NCI-H146 (cell line): ENCODE measurements at regions not wholly inside any gene's neighbourhood (a gene's known extent, or its start where the extent isn't known, plus 50 kb on each side); places are given as distances from the start of the nearest gene placed in this dataset.
A peak's percentile ranks its signal among the peaks of the same experiment; 100 is the strongest.

Source experiments
- DNase-seq: peaks from one replicate; lab custom pipeline; 2025; lab: John Stamatoyannopoulos, UW

DNA sequence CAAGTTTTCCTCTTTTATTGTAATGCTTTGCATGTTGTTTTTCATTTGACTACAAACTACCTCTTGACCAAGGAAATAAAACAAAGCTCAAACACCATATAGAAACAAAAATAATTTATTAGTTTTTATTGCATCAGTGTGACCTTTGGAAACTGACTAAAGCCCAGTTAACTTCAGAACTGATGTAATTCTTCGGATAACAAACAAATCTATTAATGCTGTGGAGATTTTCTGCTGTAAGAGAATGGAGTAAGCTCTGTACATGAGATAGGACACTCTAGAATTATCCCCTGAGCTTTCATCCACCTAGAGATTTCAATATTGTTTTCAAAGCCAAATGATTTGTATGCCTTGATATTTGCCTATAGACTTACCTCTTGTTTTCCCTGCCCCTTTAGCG is 154.0 kb upstream of the KCNK2 start:
- no peak for DNase-seq

DNA sequence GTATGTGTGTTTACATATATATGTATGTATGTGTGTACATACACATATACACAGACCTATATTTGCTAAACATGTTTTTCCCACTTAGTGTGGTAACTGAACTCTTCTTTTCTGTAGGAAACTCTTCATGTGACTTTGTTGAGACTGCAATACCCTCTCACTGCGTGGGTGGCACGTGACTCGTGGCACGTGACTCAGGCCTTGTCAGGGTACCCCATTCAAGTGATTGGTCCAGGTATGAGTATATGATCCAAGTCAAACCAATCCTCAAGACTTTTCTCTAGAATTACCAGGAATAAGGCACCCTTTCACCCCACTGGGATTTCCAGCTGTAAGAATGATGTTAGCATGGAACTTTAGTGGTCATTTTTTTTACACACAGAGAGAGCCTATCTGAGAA is 149.2 kb upstream of the KCNK2 start:
- DNase-seq: no peak

DNA sequence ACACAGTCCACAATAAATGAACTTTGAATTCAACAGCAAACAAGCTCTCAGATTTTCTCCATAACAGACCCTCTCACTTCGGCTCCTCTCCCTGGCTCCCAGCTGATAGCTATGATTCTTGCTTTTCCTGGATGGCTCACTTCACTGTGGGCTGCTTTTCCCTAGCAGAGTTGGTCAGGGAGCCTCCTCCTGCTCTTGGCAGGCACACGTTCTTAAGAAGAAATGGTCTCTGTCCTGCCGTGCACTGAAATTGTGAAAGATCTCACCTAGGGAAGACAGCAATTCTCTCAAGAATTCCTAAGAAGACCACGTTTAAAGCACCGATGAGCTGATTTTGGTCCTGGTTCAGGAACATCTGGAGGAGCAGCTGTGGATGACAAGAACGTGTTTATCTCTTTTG is 148.5 kb upstream of the KCNK2 start:
- DNase-seq: no peak

GRCh38 chr1:214935258-214935657 is 147.3 kb upstream of the KCNK2 start:
- no peak for DNase-seq

- no peak for DNase-seq
These were observed 143.4 kb upstream of the KCNK2 start for GRCh38 chr1:214939180-214939579.

- DNase-seq: no peak
These were observed 141.5 kb upstream of the KCNK2 start for GRCh38 chr1:214941061-214941460.

DNA sequence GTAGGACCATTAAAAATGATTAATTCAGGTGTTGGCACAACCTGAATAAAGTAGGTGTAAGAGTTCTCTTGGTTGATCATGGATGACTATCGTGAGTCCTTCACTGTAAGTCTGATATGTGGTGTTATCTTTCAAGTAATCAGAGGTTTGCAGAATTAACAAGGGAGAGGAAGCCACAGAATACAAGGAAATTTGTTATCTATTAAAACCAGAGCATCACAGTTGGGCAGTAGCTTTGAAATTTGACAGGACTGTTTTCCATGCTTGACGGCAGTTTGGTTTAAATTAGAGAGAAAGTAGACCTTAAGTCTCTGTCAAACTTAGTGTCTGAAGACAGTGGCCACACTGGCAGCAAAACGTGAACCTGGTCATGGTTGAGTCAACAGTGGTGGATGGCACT is 139.5 kb upstream of the KCNK2 start:
- no peak for DNase-seq

DNA sequence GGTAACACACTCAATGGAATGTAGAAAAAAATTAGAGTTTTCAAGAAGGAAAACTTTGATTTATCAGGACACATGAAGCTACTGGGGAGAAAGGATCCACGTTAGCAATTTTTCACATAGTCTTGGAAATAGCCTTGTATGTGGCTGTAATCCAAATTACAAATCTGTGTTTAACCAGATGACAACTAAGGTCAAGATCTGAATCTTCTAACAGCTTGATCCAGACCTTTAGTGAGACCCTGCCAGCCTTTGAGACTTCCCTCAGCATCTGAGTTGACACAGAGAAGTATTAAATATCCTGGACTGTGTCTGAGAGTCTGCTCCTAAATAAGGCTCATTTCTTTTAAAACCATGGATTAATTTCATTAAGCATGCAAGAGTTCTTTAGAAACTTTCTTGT is 135.9 kb upstream of the KCNK2 start:
- DNase-seq: no peak

GRCh38 chr1:214952648-214953047 is 129.9 kb upstream of the KCNK2 start:
- DNase-seq: no peak

DNA sequence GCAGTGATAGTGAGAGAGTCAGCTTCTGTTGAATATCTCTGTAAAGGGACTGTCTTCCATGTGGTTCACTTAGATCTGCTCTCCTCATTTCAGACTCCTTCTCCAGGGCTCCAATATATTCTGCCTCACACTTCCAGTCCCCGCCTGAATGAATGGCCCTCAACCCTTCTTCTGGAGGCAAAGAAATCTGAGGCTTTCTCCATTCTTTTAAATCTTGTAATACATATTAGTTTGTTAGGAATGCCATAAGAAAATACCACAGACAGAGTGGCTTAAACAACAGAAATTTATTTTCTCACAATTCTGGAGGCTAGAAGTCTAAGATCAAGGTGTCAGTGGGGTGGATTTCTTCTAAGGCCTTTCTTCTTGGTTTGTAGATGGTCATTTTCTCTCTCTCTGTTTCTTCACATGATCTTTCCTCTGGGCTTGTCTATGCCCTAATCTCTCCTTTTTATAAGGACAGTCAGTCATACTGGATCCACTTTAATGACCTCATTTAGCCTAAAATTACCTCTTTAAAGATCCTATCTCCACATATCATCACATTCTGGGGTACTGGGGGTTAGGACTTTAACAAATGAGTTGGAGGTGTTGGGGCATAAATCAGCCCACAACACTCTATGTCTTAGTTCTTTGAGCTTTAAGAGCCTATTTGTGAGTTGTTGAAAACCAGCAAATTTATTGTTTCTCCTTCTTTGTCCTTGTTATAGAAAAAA is 128.5 kb upstream of the KCNK2 start:
- DNase-seq: no peak

DNA sequence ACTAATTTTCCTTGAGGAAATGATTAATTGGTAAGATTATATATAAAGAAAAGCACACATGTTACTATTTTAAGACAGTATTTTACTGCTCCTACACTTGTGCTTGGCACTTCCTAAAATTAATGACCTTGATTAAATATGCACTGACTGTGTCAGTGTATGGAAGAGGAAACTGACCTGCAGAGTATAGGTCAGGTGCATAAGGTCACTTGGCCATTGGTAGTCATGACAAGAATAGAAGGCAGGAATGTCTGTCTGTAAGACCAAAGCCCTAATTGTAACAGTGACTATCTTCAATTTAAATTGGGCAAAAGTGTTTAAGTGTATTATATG is 128.0 kb upstream of the KCNK2 start:
- no peak for DNase-seq

GRCh38 chr1:214957330-214958137 is 125.0 kb upstream of the KCNK2 start:
- no peak for DNase-seq

- no peak for DNase-seq
These were observed 124.1 kb upstream of the KCNK2 start for GRCh38 chr1:214958486-214958885.

- no peak for DNase-seq
These were observed 116.2 kb upstream of the KCNK2 start for GRCh38 chr1:214966346-214966745.

DNA sequence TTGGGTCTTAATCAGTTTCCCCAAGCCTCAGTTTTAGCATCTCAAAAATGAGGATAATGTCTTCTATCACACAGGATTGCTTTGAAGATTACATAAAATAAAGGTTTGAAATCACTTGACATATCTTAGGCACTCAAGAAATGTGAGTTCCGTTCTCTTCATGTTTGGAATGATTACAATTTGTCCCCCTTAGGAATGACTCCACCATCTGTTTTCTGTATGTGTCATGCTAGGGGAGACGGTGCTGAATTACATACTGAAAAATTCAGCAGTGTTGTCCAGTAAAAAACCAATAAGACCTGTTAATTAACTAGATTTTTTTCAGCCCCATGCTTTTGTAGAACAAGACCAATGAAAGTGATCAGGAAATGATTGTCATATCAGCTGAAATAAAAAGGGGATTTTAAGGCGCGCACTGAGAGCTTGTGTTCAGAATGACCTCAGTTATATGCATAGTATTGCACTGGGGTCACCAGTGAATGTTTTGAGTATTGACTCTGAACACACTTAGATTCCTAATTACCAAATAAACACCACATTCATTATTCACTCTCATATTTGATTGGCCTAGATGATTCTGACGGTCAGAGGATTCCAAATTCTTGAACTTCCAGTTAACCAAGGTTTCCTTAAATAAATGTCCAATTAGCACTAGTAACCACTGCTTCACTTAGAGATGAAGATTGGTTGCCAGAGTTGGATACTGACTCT is 114.5 kb upstream of the KCNK2 start:
- no peak for DNase-seq

DNA sequence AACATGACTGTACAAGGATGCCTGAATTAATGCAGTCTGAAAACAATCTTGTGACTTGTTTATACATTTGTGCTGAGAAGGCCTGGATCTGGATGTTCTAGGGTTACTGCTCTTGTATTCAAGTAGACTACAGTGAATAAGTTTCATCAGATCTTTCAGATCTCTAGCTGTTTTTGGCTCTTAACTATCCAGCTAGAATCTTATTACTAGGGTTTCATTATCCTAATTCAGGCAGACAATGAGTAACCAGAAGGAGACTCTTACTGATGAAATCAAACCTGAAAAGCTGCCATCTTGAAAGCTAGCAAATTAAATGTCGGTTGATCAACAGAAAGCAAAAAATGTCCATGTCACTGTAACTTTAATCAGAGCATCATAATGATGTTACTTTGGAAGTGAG is 112.5 kb upstream of the KCNK2 start:
- DNase-seq: no peak

GRCh38 chr1:214971071-214971470 is 111.5 kb upstream of the KCNK2 start:
- DNase-seq: no peak

DNA sequence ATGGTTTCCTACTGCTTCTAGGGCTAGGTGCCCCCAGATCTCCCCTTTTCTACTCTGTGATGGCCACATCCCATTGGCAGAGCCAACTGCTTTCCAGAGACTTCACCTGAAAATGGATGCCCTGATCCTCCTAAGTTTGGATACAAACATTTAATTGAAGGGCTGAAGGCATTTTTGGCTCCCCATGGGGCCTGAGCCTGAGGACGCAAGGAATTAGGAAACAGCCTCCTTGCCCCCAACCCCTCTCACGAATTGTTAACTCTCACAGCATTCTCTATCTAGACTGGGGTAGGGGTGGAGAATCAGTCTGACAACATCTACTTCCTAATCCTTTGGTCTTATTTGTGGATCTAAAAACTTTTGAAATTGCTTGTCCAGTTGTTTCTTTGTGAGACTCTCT is 108.5 kb upstream of the KCNK2 start:
- DNase-seq: no peak

DNA sequence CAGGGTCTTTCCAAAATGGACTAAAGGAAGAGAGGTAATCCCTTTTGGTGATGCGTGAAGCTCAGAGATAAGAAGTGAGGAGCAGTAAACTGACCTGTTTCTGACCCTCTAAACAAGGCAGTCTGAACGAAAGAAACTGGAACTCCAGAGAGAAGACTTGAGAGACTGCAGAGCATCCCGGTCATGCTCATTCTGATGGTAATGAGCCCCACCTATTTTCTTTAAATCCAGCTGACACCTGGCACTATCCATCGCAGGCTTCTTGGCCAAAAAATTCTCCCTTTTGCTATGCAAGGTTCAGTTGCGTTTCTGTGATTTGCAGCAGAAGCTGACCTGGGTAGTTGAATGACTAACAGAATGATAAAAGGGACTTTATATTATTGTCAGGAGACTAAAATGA is 105.9 kb upstream of the KCNK2 start:
- DNase-seq: no peak

DNA sequence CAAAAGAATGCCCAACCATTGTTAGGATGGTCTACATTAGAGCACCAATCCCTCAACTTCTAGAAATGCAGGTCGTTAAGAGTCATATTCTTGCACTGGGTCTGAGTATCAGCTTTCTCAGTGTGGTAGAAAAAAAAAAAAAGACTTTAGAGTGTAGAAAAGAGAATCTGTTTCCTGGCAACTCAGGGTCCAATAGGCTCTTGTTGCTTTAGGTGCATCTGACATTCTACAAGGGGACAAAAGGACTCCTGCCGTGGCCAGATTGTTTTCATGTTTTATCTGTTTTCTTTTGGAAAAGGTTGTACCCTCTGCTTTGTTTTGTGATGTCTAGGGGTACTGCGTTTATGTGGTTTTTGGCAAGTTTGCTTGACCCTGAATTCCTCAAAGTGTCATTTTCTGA is 105.4 kb upstream of the KCNK2 start:
- DNase-seq: peak; percentile 32

DNA sequence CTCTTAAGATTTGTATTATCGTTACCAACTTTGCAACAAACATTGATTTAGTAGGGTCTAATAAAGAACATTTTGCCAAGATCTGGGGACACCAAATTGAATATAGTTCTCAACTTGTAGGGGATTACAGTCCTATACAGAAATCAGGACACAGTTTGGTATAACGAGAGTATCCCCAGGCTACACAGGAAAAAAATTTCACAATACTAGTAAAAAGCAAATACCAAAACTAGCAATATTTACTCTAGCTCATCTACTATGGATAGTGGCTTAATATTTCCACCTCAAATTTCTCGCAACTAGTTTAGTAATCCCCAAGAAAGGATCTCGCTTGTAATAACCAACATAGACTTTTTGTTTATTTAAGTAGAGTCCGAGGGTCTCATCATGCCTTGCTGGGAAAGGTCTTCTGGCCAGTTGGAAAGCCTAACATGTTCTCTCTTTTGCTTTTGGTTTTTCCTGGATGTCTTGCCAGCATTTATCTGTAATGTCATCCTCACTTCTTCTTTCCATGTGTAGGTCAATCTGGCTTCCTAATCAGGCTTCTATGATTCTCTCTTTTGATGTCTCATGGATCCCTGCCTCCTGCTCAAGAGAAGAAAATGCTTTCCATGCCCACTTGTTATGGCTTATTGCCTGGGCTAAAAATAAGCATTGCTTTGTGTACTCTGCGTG is 104.7 kb upstream of the KCNK2 start:
- no peak for DNase-seq

DNA sequence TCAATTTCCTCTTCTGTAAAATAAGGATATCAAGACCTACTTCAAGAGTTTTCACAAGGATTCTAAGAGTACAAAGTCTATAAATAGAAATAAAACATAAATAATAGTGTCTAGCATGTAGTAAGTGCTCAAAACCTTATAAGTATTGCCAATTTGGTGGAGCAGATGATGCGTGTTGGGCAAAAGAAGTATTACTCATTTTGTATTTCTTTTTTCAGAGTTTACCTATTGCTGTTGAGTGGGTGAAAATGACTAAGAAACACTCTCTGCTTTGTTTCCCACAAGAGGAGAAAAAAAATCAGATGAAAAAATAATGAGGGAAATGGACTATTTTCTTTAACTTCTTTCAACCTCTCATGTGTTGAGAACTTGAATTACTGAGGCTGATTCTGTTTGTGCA is 103.3 kb upstream of the KCNK2 start:
- no peak for DNase-seq

DNA sequence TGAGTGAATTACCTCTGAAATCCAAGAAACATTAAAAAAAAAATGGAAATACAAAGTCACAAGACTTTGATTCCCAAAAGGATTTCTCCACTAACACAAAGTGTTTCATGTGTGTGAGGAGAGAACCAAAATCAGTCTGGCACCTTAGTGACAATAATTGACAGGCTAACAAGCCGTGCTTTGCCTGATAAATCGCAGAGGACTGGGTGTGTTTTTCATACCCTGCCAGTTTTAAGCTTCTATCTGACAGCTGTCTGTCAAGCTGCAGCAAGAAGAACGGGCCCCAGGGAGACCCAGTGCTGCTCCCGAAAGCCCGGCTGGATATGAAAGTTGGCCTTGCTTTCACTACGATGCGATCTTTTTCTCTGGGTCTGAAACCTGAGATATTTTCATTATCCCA is 101.6 kb upstream of the KCNK2 start:
- no peak for DNase-seq
